ENCODE measurements at regions not wholly inside any gene's neighbourhood (a gene's known extent, or its start where the extent isn't known, plus 50 kb on each side); places are given as distances from the start of the nearest gene placed in this dataset.

DNA sequence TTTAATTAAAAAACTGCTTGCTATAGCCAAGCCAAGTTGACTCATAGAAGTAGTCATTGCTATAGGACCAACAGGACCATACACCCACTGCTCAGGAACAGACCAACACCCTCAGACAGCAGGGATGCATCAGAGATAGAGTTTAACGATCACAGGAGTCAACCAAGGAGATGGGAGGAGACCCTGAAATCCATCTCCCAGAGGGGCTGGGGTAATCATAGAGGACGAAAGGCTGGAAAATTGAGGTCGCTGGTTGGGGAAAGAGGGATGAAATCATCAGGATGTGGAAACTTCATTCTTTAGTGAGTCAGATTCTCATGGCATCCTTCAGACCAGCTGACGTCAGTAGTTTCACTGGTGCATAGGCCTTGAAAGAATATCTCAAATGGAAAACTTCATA, 160.4 kb upstream of the GPC6 start:
- H3K4me2 ChIP-seq (ENCODE audit: low read depth, low read length): no peak overlapping the region
- H3K27me3 ChIP-seq (ENCODE audit: control insufficient read depth in 1 of 2, insufficient read depth in 2 of 2, low read length in 2 of 2): no peaks in the 10 kb centered on the region
- H4K20me1 ChIP-seq (ENCODE audit: insufficient read depth, low read length): no peaks in the 10 kb centered on the region
- CTCF ChIA-PET (ENCODE audit: low intra/inter-chr PET ratio, low total read pairs): no interaction called here
- no peak overlapping the region for H3K9ac ChIP-seq (ENCODE audit: insufficient read depth, low read depth, low read length)
- WGBS (ENCODE audit: low lambda C conversion rate): 14% methylated on average over 4 of the region's 4 CpGs
- in situ Hi-C loops (cut with HindIII; ENCODE audit: extremely low pct_ligation_motif_present, low pct_unique_long_range_greater_than_20kb) (no loop called here), intact Hi-C loops (cut with micrococcal nuclease; ENCODE audit: unreplicated experiment) (no loop called here)
- H2AFZ ChIP-seq (ENCODE audit: low read length): no peak overlapping the region
- H3K36me3 ChIP-seq (replicated peaks in 1 of 2; ENCODE audit: control insufficient read depth in 1 of 2, insufficient read depth in 2 of 2, low read length in 2 of 2): no peaks in the 10 kb centered on the region
- no peaks in the 10 kb centered on the region for H3K9me3 ChIP-seq (ENCODE audit: low read length)
- no peak overlapping the region for H3K27ac ChIP-seq (ENCODE audit: extremely low read length, insufficient read depth, low read length)
- POLR2A ChIA-PET: no interaction called here
- BruUV-seq (replicated peaks): no TSS peak
- no peak for DNase-seq (ENCODE audit: low spot score)
- H3K4me1 ChIP-seq (ENCODE audit: insufficient read depth, low read length): no peaks in the 10 kb centered on the region
- no peak for FAIRE-seq
- no peak overlapping the region for H3K4me3 ChIP-seq (replicated peaks in 1 of 3; ENCODE audit: insufficient read depth in 1 of 3, low read depth in 2 of 3, low read length in 3 of 3)
- no peak for ATAC-seq
- TF ChIP-seq ARID2 (CRISPR knock-in tag; IDR thresholded peaks at IDR 0.05; ENCODE audit: borderline replicate concordance): no peak
- no peak for TF ChIP-seq KDM3A (CRISPR knock-in tag; IDR thresholded peaks at IDR 0.05; ENCODE audit: low read depth)
- TF ChIP-seq, protein P1, sequence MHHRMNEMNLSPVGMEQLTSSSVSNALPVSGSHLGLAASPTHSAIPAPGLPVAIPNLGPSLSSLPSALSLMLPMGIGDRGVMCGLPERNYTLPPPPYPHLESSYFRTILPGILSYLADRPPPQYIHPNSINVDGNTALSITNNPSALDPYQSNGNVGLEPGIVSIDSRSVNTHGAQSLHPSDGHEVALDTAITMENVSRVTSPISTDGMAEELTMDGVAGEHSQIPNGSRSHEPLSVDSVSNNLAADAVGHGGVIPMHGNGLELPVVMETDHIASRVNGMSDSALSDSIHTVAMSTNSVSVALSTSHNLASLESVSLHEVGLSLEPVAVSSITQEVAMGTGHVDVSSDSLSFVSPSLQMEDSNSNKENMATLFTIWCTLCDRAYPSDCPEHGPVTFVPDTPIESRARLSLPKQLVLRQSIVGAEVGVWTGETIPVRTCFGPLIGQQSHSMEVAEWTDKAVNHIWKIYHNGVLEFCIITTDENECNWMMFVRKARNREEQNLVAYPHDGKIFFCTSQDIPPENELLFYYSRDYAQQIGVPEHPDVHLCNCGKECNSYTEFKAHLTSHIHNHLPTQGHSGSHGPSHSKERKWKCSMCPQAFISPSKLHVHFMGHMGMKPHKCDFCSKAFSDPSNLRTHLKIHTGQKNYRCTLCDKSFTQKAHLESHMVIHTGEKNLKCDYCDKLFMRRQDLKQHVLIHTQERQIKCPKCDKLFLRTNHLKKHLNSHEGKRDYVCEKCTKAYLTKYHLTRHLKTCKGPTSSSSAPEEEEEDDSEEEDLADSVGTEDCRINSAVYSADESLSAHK (CRISPR knock-in tag; IDR thresholded peaks at IDR 0.05; ENCODE audit: borderline replicate concordance): no peak
- TF ChIP-seq ZKSCAN5 (CRISPR knock-in tag; IDR thresholded peaks at IDR 0.05): no peak
- TF ChIP-seq KMT2B (CRISPR knock-in tag; IDR thresholded peaks at IDR 0.05): no peak
- TF ChIP-seq ZBTB42 (CRISPR knock-in tag; IDR thresholded peaks at IDR 0.05): no peak
- no peak for TF ChIP-seq ZNF225 (CRISPR knock-in tag; IDR thresholded peaks at IDR 0.05)
- TF ChIP-seq ELF3 (CRISPR knock-in tag; IDR thresholded peaks at IDR 0.05): no peak
- TF ChIP-seq, protein P2, sequence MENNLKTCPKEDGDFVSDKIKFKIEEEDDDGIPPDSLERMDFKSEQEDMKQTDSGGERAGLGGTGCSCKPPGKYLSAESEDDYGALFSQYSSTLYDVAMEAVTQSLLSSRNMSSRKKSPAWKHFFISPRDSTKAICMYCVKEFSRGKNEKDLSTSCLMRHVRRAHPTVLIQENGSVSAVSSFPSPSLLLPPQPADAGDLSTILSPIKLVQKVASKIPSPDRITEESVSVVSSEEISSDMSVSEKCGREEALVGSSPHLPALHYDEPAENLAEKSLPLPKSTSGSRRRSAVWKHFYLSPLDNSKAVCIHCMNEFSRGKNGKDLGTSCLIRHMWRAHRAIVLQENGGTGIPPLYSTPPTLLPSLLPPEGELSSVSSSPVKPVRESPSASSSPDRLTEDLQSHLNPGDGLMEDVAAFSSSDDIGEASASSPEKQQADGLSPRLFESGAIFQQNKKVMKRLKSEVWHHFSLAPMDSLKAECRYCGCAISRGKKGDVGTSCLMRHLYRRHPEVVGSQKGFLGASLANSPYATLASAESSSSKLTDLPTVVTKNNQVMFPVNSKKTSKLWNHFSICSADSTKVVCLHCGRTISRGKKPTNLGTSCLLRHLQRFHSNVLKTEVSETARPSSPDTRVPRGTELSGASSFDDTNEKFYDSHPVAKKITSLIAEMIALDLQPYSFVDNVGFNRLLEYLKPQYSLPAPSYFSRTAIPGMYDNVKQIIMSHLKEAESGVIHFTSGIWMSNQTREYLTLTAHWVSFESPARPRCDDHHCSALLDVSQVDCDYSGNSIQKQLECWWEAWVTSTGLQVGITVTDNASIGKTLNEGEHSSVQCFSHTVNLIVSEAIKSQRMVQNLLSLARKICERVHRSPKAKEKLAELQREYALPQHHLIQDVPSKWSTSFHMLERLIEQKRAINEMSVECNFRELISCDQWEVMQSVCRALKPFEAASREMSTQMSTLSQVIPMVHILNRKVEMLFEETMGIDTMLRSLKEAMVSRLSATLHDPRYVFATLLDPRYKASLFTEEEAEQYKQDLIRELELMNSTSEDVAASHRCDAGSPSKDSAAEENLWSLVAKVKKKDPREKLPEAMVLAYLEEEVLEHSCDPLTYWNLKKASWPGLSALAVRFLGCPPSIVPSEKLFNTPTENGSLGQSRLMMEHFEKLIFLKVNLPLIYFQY (CRISPR knock-in tag; IDR thresholded peaks at IDR 0.05; ENCODE audit: borderline replicate concordance): no peak
- no peak for TF ChIP-seq SAFB2 (CRISPR knock-in tag; IDR thresholded peaks at IDR 0.05; ENCODE audit: borderline replicate concordance, low read depth)
- TF ChIP-seq, protein P3, sequence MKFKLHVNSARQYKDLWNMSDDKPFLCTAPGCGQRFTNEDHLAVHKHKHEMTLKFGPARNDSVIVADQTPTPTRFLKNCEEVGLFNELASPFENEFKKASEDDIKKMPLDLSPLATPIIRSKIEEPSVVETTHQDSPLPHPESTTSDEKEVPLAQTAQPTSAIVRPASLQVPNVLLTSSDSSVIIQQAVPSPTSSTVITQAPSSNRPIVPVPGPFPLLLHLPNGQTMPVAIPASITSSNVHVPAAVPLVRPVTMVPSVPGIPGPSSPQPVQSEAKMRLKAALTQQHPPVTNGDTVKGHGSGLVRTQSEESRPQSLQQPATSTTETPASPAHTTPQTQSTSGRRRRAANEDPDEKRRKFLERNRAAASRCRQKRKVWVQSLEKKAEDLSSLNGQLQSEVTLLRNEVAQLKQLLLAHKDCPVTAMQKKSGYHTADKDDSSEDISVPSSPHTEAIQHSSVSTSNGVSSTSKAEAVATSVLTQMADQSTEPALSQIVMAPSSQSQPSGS (CRISPR knock-in tag; IDR thresholded peaks at IDR 0.05): no peak
- TF ChIP-seq, protein P4, sequence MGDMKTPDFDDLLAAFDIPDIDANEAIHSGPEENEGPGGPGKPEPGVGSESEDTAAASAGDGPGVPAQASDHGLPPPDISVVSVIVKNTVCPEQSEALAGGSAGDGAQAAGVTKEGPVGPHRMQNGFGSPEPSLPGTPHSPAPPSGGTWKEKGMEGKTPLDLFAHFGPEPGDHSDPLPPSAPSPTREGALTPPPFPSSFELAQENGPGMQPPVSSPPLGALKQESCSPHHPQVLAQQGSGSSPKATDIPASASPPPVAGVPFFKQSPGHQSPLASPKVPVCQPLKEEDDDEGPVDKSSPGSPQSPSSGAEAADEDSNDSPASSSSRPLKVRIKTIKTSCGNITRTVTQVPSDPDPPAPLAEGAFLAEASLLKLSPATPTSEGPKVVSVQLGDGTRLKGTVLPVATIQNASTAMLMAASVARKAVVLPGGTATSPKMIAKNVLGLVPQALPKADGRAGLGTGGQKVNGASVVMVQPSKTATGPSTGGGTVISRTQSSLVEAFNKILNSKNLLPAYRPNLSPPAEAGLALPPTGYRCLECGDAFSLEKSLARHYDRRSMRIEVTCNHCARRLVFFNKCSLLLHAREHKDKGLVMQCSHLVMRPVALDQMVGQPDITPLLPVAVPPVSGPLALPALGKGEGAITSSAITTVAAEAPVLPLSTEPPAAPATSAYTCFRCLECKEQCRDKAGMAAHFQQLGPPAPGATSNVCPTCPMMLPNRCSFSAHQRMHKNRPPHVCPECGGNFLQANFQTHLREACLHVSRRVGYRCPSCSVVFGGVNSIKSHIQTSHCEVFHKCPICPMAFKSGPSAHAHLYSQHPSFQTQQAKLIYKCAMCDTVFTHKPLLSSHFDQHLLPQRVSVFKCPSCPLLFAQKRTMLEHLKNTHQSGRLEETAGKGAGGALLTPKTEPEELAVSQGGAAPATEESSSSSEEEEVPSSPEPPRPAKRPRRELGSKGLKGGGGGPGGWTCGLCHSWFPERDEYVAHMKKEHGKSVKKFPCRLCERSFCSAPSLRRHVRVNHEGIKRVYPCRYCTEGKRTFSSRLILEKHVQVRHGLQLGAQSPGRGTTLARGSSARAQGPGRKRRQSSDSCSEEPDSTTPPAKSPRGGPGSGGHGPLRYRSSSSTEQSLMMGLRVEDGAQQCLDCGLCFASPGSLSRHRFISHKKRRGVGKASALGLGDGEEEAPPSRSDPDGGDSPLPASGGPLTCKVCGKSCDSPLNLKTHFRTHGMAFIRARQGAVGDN (CRISPR knock-in tag; IDR thresholded peaks at IDR 0.05): no peak
- TF ChIP-seq, protein P5, sequence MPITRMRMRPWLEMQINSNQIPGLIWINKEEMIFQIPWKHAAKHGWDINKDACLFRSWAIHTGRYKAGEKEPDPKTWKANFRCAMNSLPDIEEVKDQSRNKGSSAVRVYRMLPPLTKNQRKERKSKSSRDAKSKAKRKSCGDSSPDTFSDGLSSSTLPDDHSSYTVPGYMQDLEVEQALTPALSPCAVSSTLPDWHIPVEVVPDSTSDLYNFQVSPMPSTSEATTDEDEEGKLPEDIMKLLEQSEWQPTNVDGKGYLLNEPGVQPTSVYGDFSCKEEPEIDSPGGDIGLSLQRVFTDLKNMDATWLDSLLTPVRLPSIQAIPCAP (CRISPR knock-in tag; IDR thresholded peaks at IDR 0.05; ENCODE audit: low read depth): no peak
- H3K79me2 ChIP-seq (ENCODE audit: insufficient read depth, low read length): no peaks in the 10 kb centered on the region

Measured in HepG2 (cell line).